ENCODE measurements at regions not wholly inside any gene's neighbourhood (a gene's known extent, or its start where the extent isn't known, plus 50 kb on each side); places are given as distances from the start of the nearest gene placed in this dataset.

- Histone ChIP-seq H3K9me3 (ENCODE audit: control insufficient read depth, insufficient read depth, low read length) (no peaks in the 10 kb centered on the region), H3K27ac (ENCODE audit: low read length) (no peak overlapping the region), H3K27me3 (ENCODE audit: control insufficient read depth, insufficient read depth, low read length) (no peaks in the 10 kb centered on the region), H3K4me1 (ENCODE audit: control insufficient read depth, insufficient read depth, low read length) (no peaks in the 10 kb centered on the region), H3K4me3 (ENCODE audit: low read length) (no peak overlapping the region), H3K36me3 (ENCODE audit: control insufficient read depth, insufficient read depth, low read length) (no peaks in the 10 kb centered on the region)
- no peak overlapping the region for H3K4me3 Mint-ChIP-seq
- no peaks in the 10 kb centered on the region for H3K4me1 Mint-ChIP-seq
- H3K27me3 Mint-ChIP-seq (ENCODE audit: low read depth in 2 of 2), result no peaks in the 10 kb centered on the region
- peaks cover 6 to 9% of the 10 kb centered on the region in 2 donors for H3K9me3 Mint-ChIP-seq
- DNase-seq (no peak), ATAC-seq (no peak)
- H3K27ac Mint-ChIP-seq, result no peak overlapping the region
- H3K36me3 Mint-ChIP-seq, result peaks cover 6% of the 10 kb centered on the region
- intact Hi-C loops (cut with micrococcal nuclease), result no loop called here
- no CpG with 5 or more reads among the region's 1 CpG for WGBS (ENCODE audit: insufficient coverage)
- TF ChIP-seq CTCF (IDR thresholded peaks at IDR 0.05), result no peak
These were observed 745.3 kb upstream of the CHD1 start for GRCh38 chr5:99674101-99674500.

GRCh38 chr5:99664972-99665371 lies 736.2 kb upstream of the CHD1 start:
- intact Hi-C loops (cut with micrococcal nuclease), result no loop called here
- DNase-seq (no peak), ATAC-seq (no peak)
- no peak for TF ChIP-seq CTCF (IDR thresholded peaks at IDR 0.05)
- Mint-ChIP-seq H3K9me3 (peaks cover 5 to 13% of the 10 kb centered on the region in 2 donors), H3K27ac (no peak overlapping the region), H3K4me1 (no peaks in the 10 kb centered on the region), H3K27me3 (ENCODE audit: low read depth in 2 of 2) (no peaks in the 10 kb centered on the region), H3K4me3 (no peak overlapping the region), H3K36me3 (no peaks in the 10 kb centered on the region)
- Histone ChIP-seq H3K36me3 (ENCODE audit: control insufficient read depth, insufficient read depth, low read length) (no peaks in the 10 kb centered on the region), H3K27ac (ENCODE audit: low read length) (no peak overlapping the region), H3K4me1 (ENCODE audit: control insufficient read depth, insufficient read depth, low read length) (no peaks in the 10 kb centered on the region), H3K9me3 (ENCODE audit: control insufficient read depth, insufficient read depth, low read length) (no peaks in the 10 kb centered on the region), H3K27me3 (ENCODE audit: control insufficient read depth, insufficient read depth, low read length) (no peaks in the 10 kb centered on the region), H3K4me3 (ENCODE audit: low read length) (no peak overlapping the region)

GRCh38 chr5:99651298-99651697 lies 722.5 kb upstream of the CHD1 start:
- no peak overlapping the region for H3K27ac Mint-ChIP-seq
- Histone ChIP-seq H3K27me3 (ENCODE audit: control insufficient read depth, insufficient read depth, low read length) (no peaks in the 10 kb centered on the region), H3K4me1 (ENCODE audit: control insufficient read depth, insufficient read depth, low read length) (no peaks in the 10 kb centered on the region), H3K9me3 (ENCODE audit: control insufficient read depth, insufficient read depth, low read length) (no peaks in the 10 kb centered on the region), H3K27ac (ENCODE audit: low read length) (no peak overlapping the region), H3K36me3 (ENCODE audit: control insufficient read depth, insufficient read depth, low read length) (no peaks in the 10 kb centered on the region), H3K4me3 (ENCODE audit: low read length) (no peak overlapping the region)
- no peaks in the 10 kb centered on the region for H3K27me3 Mint-ChIP-seq (ENCODE audit: low read depth in 2 of 2)
- H3K4me1 Mint-ChIP-seq, result no peaks in the 10 kb centered on the region
- ATAC-seq (no peak), DNase-seq (no peak)
- H3K4me3 Mint-ChIP-seq, result no peak overlapping the region
- intact Hi-C loops (cut with micrococcal nuclease), result no loop called here
- H3K9me3 Mint-ChIP-seq, result peaks cover 7 to 11% of the 10 kb centered on the region in 2 donors
- H3K36me3 Mint-ChIP-seq, result no peaks in the 10 kb centered on the region
- no peak for TF ChIP-seq CTCF (IDR thresholded peaks at IDR 0.05)

GRCh38 chr5:99646011-99646647 lies 717.3 kb upstream of the CHD1 start:
- intact Hi-C loops (cut with micrococcal nuclease), result no loop called here
- no peak for DNase-seq
- Mint-ChIP-seq H3K27ac (no peak overlapping the region), H3K27me3 (ENCODE audit: low read depth in 2 of 2) (no peaks in the 10 kb centered on the region), H3K9me3 (peaks cover 11 to 14% of the 10 kb centered on the region in 2 donors), H3K36me3 (peaks cover 10% of the 10 kb centered on the region), H3K4me3 (no peak overlapping the region), H3K4me1 (no peaks in the 10 kb centered on the region)
- Histone ChIP-seq H3K4me3 (ENCODE audit: low read length) (no peak overlapping the region), H3K27me3 (ENCODE audit: control insufficient read depth, insufficient read depth, low read length) (no peaks in the 10 kb centered on the region), H3K27ac (ENCODE audit: low read length) (no peak overlapping the region), H3K36me3 (ENCODE audit: control insufficient read depth, insufficient read depth, low read length) (no peaks in the 10 kb centered on the region), H3K9me3 (ENCODE audit: control insufficient read depth, insufficient read depth, low read length) (no peaks in the 10 kb centered on the region), H3K4me1 (ENCODE audit: control insufficient read depth, insufficient read depth, low read length) (no peaks in the 10 kb centered on the region)
- no peak for ATAC-seq
- WGBS (ENCODE audit: insufficient coverage), result 44% methylated on average over 2 of the region's 5 CpGs
- no peak for TF ChIP-seq CTCF (IDR thresholded peaks at IDR 0.05)
